Fibroblast of peridontal ligament (primary cell): ENCODE measurements at regions not wholly inside any gene's neighbourhood (a gene's known extent, or its start where the extent isn't known, plus 50 kb on each side); places are given as distances from the start of the nearest gene placed in this dataset.
A peak's percentile ranks its signal among the peaks of the same experiment; 100 is the strongest.
"Not testable (repeated sequence)": the region's sequence is repeated elsewhere in the genome, so short reads cannot be mapped to it uniquely, and the experiment has no call there.

Experiments
- DNase-seq: peaks from one replicate; pipeline ENCODE4 v3.0.0-alpha.2; 2010; ENCODE audit errors: extremely low read depth

- no peak for DNase-seq
Measured at GRCh38 chr3:110614186-110614585, 457.4 kb upstream of the NECTIN3 start.

DNA sequence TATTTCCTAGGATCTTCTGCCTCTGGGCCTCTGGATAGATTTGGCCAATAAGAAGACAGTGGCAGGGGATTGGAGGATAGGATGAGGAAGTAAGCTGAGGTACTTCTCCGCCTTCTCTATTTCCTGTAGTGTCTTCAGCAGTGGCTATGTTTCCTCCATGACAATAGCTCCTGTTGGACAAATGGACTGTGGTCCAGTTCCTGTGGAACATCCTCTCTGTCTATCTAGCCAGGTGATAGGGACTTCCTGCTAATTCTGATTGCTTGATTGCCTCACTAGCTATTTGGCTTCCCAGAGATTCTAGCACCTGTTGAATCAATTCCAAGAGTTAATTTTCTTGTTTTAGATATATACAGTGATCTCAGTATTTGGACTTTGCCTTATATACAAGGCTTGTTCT is 456.2 kb upstream of the NECTIN3 start:
- no peak for DNase-seq

GRCh38 chr3:110618512-110619226 is 452.9 kb upstream of the NECTIN3 start:
- DNase-seq, result no peak

- no peak for DNase-seq
Measured at GRCh38 chr3:110620118-110620517, 451.5 kb upstream of the NECTIN3 start.

- peak; percentile 45 for DNase-seq
Measured at GRCh38 chr3:110623571-110623970, 448.0 kb upstream of the NECTIN3 start.

DNA sequence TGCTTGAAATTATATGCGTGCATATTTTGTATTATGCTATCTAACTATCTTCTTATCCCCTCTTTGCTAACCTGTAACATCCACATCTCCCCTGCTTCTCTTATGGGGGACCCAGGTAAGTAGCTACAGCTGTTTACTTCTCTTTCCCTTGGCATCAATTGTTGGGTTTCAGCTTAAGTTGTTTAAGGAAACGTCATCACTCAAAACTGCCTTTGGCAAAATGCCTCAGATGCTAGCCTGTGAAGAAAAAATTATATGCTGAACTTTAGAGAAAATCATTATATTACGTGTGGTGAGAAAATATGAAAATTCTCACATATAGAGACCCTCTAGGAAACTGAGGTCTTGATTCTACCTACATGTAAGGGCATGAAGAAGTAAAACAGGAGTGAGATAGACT is 447.0 kb upstream of the NECTIN3 start:
- peak; percentile 81 for DNase-seq

DNA sequence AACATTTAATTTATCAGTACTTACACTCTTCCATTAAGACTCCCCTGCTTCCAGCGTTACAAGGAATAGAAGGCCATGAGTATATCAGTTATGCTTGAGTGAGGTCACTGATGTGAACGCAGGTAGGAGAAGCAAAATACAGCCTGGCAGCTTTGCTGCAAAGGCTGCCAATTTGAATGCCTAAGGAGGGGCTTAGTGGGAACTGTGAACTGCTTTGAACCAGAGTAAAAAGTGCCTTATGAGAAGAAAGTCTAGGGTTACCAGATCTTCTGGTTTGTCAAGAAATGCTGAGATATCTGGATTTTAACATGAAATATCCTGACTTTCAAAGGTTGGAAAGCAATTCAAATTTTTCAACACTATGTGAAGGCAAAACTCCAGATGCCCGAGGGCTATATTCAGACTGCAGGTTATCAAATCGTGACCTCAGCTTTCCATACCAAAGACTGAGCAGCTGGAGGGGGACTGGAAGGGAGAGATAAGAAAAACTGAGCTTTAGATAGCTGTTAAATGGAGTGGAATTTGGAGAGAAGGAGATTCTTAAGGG is 446.3 kb upstream of the NECTIN3 start:
- no peak for DNase-seq

DNA sequence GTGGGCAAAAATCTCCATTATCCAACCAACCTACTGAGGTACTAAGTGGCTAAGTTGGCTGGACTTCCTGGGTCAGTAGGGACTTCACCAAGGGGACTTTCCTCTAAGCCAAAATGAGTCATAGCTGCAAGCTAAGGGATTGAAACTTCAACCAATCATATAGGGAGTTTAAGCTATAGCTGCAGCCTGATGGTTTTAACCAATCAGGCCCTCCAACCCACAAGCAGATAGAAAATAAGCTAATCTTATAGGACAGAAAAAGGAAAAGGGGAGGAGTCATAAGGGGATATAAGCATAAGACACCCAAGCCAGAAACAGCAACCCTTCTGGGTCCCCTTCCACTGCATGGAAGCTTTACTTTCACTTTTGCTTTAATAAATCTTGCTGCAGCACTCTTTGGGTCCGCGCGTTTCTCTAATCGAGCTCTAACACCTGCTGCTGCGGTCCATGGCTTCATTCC is 444.9 kb upstream of the NECTIN3 start:
- DNase-seq, result not testable (repeated sequence)

DNA sequence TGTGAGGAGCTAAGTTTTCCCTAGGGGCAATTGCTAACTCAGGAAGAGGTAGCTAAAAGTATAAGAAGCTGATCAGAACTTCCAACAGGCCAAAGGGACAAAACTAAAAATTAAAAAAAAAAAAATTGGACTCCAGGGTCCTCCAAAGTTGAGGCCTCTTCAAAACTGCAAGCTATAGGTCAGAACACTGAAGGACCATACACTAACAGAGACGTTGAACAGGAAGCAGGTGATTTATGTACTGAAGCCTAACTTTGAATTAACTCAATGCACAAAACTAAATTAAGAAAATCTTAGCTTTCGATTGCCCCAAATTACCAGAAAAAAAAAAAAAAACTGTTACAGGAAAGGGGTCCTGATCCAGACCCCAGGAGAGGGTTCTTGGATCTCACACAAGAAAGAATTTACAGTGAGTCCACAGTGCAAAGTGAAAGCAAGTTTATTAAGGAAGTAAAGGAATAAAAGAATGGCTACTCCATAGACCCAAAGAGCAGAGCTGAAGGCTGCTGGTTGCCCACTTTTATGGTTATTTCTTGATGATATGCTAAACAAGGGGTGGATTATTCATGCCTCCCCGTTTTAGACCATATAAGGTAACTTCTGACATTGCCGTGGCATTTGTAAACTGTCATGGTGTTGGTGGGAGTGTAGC is 442.8 kb upstream of the NECTIN3 start:
- DNase-seq, result peak; percentile 12

DNA sequence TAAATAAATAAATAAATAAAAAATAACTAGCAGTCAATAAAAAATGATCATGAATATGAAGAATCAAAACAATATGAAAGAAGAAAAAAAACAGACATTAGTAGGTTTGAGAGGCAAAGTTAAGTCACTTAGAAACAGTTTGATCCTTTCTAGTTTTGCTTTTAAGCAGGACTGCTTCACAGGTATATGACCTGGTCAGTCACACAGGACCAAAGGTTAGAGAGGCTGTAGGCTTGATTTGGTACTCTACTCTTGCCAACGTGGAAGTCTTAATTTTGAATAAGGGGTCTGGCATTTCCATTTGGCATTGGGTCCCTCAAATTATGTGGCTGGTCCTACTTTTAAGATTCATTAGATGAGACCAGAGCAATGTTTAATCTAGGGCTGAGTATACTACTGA is 441.7 kb upstream of the NECTIN3 start:
- no peak for DNase-seq

DNA sequence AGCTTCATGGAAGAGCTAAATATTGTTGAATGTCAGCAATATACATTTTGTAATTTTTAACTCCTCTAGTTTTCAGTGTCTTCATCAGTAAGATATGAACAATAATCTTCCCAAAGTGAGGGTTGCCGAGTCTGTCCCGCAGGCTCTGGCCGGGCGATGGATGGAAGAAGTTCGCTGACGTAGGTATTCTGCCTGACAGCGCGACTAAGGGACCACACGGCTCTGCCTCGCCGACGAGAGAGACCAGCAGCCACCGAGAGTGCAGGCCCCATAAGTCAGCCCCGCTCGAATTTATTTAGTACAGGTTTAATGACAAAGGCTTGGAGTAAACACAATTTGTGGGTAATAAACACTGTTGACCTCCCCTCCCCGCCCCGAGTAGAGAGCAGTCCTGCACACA is 427.4 kb upstream of the NECTIN3 start:
- DNase-seq, result no peak

- DNase-seq, result no peak
Measured at GRCh38 chr3:110646055-110646454, 425.6 kb upstream of the NECTIN3 start.

GRCh38 chr3:110646496-110646895 is 425.1 kb upstream of the NECTIN3 start:
- DNase-seq, result peak; percentile 84

DNA sequence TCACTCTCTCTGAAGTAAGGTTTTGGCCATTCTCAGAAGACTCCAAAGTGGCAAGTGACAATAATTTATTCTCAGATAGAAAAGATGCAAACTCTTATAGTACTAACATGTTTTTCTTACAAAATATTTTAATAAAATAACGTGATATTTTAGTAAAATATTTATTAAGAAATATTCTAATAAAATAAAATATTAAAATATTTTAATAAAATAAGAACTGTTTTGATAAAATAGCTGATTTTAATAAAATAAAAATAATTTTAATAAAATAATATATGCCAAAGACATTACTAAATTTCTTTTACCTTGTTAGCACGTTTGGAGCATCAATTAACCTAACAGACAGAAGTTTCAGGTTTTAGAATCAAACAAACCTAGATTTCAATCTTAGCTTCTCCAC is 424.0 kb upstream of the NECTIN3 start:
- no peak for DNase-seq

GRCh38 chr3:110650741-110651140 is 420.9 kb upstream of the NECTIN3 start:
- DNase-seq, result peak; percentile 73

- DNase-seq, result no peak
Measured at GRCh38 chr3:110654843-110655502, 416.6 kb upstream of the NECTIN3 start.

DNA sequence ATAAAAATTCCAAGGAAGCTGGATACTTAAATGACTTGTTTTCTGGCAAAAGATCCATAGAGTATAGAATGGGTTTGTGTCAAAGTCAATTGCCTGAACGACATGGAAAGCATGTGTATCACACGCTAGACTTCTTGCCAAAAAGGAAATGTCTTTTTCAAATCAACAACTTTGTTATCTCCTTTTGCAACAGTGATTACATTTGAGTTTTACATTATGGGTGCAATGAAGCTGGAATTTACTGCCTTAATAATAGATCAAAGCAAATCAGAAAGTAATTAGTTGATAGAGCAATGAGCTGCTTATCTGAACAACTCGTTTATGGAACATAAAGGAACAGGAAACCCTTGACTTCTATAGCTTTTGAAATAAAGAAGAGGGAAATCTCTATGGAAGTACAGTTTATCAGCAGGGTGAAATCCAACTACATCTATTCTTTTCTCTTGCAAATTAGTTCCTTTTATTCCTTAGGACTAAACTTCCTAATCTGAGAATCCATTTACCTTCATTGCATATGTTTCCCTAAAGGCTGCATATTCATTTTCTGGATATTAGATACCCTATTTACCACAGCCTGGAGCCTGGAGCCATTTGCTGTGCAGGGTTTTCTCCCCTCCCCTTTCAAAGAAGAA is 415.1 kb upstream of the NECTIN3 start:
- no peak for DNase-seq

- DNase-seq, result peak; percentile 62
Measured at GRCh38 chr3:110664148-110664547, 407.5 kb upstream of the NECTIN3 start.

DNA sequence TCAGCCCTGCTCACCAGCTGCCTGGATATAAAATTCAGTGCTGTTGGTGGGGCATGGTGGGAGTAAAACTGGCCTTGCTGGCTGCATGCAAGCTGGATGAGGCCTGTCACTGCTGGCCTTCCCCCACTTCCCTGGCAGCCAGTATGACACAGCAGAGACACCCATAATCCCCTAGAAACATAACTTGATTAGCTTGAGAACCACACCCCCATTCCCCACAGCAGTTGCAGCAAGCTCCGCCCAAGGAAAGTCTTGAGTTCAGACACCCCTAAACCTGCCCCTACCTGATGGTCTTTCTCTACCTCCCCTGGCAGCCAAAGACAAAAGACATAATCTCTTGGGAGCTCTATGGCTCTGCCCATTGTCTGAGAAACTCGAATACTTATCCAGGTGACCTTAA is 405.1 kb upstream of the NECTIN3 start:
- no peak for DNase-seq

DNA sequence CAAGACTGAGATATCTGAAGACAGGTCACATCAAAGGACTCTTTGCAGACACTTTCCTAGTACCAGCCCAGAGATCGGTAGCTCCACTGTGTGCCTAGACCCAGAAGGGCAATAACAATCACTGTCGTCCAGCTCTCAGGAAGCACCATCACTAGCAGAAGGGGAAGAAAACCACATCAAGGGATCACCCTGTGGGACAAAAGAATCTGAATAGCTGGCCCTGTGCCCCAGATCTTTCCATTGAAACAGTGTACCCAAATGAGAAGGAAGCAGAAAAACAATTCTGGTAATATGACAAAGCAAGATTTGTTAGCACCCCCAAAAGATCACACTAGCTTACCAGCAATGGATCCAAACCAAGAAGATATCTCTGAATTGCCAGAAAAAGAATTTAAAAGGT is 404.4 kb upstream of the NECTIN3 start:
- no peak for DNase-seq

- no peak for DNase-seq
Measured at GRCh38 chr3:110670407-110670806, 401.2 kb upstream of the NECTIN3 start.

GRCh38 chr3:110677506-110677905 is 394.1 kb upstream of the NECTIN3 start:
- DNase-seq, result no peak
